K562 (cell line): ENCODE measurements at regions not wholly inside any gene's neighbourhood (a gene's known extent, or its start where the extent isn't known, plus 50 kb on each side); places are given as distances from the start of the nearest gene placed in this dataset.

ENCODE experiments used
- ATAC-seq: fragments of 200-7000 bp; cut with Tn5 transposase; 3 replicates; pipeline ENCODE4 v1.9.1; 2020; ENCODE audit warnings: moderate library complexity
- BruUV-seq: library from RNA; stranded (reverse); fragments of 400-500 nt; replicated peaks from 2 replicates; lab custom pipeline; 2021; lab: Mats Ljungman, UMichigan
- CTCF ChIA-PET: fragments of 300-600 bp; formaldehyde crosslinking; extraction: SDS; loops from one replicate; lab custom pipeline; 2021; ENCODE audit warnings: low intra/inter-chr PET ratio; lab: Yijun Ruan, JAX
- POLR2A ChIA-PET: fragments of 300-600, 350-650 bp; sonication (Branson Sonifier 250); formaldehyde crosslinking; extraction: SDS; loops from one replicate; lab custom pipeline; 2021; ENCODE audit warnings: antibody characterized with exemption, inconsistent platforms; lab: Yijun Ruan, JAX
- DNase-seq, 4 experiments: peaks; one replicate each; pipeline versions ENCODE4 v3.0.0 to v3.0.0-alpha.2; 2011 to 2018; ENCODE audit warnings: low spot score in 3 of 4, mixed read lengths in 3 of 4; ENCODE audit errors: extremely low read depth in 1 of 4
- FAIRE-seq: peaks from 2 replicates; lab custom pipeline; 2011; peaks lifted over from hg19 to GRCh38; lab: Jason Lieb, UNC
- H2AFZ ChIP-seq: 2 replicates; pipeline ENCODE4 v1.6.0; 2011; ENCODE audit warnings: low read depth, low read length, control low read depth, inconsistent platforms
- H3K27ac ChIP-seq: fragments of 200-600 bp; 3 replicates; pipeline ENCODE4 v1.8.0; 2011; ENCODE audit warnings: low read depth, mild to moderate bottlenecking, control low read depth, inconsistent platforms, low read length, moderate library complexity, mixed read lengths; ENCODE audit errors: extremely low read depth
- H3K27me3 ChIP-seq, 2 experiments: fragments of 300-600 bp in 1 of 2; 2 replicates in 1 of 2; 3 replicates in 1 of 2; pipeline versions ENCODE4 v1.6.0 to v1.8.0; 2011; ENCODE audit warnings: inconsistent platforms in 2 of 2, low read length in 2 of 2, mild to moderate bottlenecking in 1 of 2, mixed read lengths in 1 of 2, moderate library complexity in 1 of 2; ENCODE audit not compliant: control insufficient read depth in 2 of 2, insufficient read depth in 2 of 2
- H3K36me3 ChIP-seq: fragments of 300-600 bp; 3 replicates; pipeline ENCODE4 v1.8.0; 2011; ENCODE audit warnings: mild to moderate bottlenecking, low read length, inconsistent platforms; ENCODE audit not compliant: control insufficient read depth, insufficient read depth
- H3K4me1 ChIP-seq, 2 experiments: fragments of 200-600 bp in 1 of 2; replicated peaks in 1 of 2; 2 replicates in 1 of 2; 3 replicates in 1 of 2; pipeline versions ENCODE4 v1.5.1 to v1.8.0; 2011; ENCODE audit warnings: inconsistent platforms in 2 of 2, low read length in 2 of 2, mild to moderate bottlenecking in 1 of 2, mixed read lengths in 1 of 2, moderate library complexity in 1 of 2; ENCODE audit not compliant: control insufficient read depth in 2 of 2, insufficient read depth in 2 of 2
- H3K4me2 ChIP-seq: 2 replicates; pipeline ENCODE4 v1.6.1; 2011; ENCODE audit warnings: low read length, control low read depth, inconsistent platforms, mixed read lengths; ENCODE audit not compliant: insufficient read depth
- H3K4me3 ChIP-seq: fragments of 200-600 bp; sonication (generic), shearing (Covaris generic); 2 replicates; pipeline ENCODE4 v1.5.1; 2016; ENCODE audit warnings: control low read depth, inconsistent platforms
- H3K79me2 ChIP-seq: fragments of 200-600 bp; 3 replicates; pipeline ENCODE4 v1.8.0; 2011; ENCODE audit warnings: low read length, inconsistent platforms; ENCODE audit not compliant: control insufficient read depth, insufficient read depth
- H3K9ac ChIP-seq, 2 experiments: 2 replicates each; pipeline versions ENCODE4 v1.6.0 to v1.6.1; 2011; ENCODE audit warnings: low read depth in 2 of 2, low read length in 2 of 2, control low read depth in 1 of 2, inconsistent platforms in 1 of 2, mild to moderate bottlenecking in 1 of 2, mixed read lengths in 1 of 2; ENCODE audit not compliant: insufficient read depth in 1 of 2
- H3K9me1 ChIP-seq: one replicate; pipeline ENCODE4 v1.6.0; 2011; ENCODE audit warnings: inconsistent platforms, mild to moderate bottlenecking, low read length, moderate library complexity; ENCODE audit not compliant: control insufficient read depth, insufficient read depth
- H3K9me3 ChIP-seq: replicated peaks from 2 replicates; pipeline ENCODE4 v1.5.1; 2011; ENCODE audit warnings: low read depth, low read length, inconsistent platforms; ENCODE audit not compliant: control insufficient read depth, insufficient read depth
- H4K20me1 ChIP-seq: replicated peaks from 2 replicates; pipeline ENCODE4 v1.6.1; 2011; ENCODE audit warnings: low read length, inconsistent platforms, mixed read lengths; ENCODE audit not compliant: control insufficient read depth, insufficient read depth
- C11orf30 ChIP-seq: fragments of 450-650 bp; IDR thresholded peaks from 2 replicates; pipeline ENCODE4 v1.6.1; 2016; ENCODE audit warnings: low read depth, mild to moderate bottlenecking
- CGGBP1 ChIP-seq: fragments of 250-450 bp; sonication (Bioruptor Pico); IDR thresholded peaks from 2 replicates; pipeline ENCODE4 v1.9.0; 2021; ENCODE audit warnings: mild to moderate bottlenecking
- DDX20 ChIP-seq: fragments of 450-650 bp; IDR thresholded peaks from 2 replicates; pipeline ENCODE4 v1.6.1; 2016; ENCODE audit warnings: missing genetic modification characterization, low read depth, mild to moderate bottlenecking, missing compliant biosample characterization, moderate library complexity
- FOXP1 ChIP-seq: sonication (generic); formaldehyde crosslinking; IDR thresholded peaks from 2 replicates; pipeline ENCODE4 v1.8.0; 2022; ENCODE audit warnings: mild to moderate bottlenecking, missing genetic modification reagents
- GATAD2B ChIP-seq: fragments of 450-650 bp; IDR thresholded peaks from 2 replicates; pipeline ENCODE4 v1.6.1; 2017; ENCODE audit warnings: mild to moderate bottlenecking, borderline replicate concordance
- MAZ ChIP-seq, 2 experiments: fragments of 450-650 bp in 1 of 2; sonication (generic) in 1 of 2; formaldehyde crosslinking; IDR thresholded peaks in 1 of 2; conservative IDR thresholded peaks in 1 of 2; 2 replicates each; pipeline versions ENCODE4 v1.4.0 to v1.5.0; 2020; ENCODE audit warnings: mild to moderate bottlenecking in 1 of 2, missing genetic modification reagents in 1 of 2
- STAT6 ChIP-seq: sonication (generic); formaldehyde crosslinking; IDR thresholded peaks from 2 replicates; pipeline ENCODE4 v1.8.1; 2023; ENCODE audit warnings: mild to moderate bottlenecking, missing genetic modification reagents
- XRCC5 ChIP-seq: fragments of 200-400 bp; formaldehyde crosslinking; IDR thresholded peaks from 2 replicates; pipeline ENCODE4 v1.6.1; 2017; ENCODE audit warnings: low read depth, mild to moderate bottlenecking, low read length
- ZBTB43 ChIP-seq: sonication (generic); formaldehyde crosslinking; IDR thresholded peaks from 2 replicates; pipeline ENCODE4 v1.8.0; 2023; ENCODE audit warnings: mild to moderate bottlenecking, missing genetic modification reagents
- ZFPM2 ChIP-seq: fragments of 250-450 bp; sonication (Bioruptor Pico); IDR thresholded peaks from 2 replicates; pipeline ENCODE4 v1.5.1; 2022; ENCODE audit warnings: mild to moderate bottlenecking
- ZNF551 ChIP-seq: fragments of 250-450 bp; sonication (Bioruptor Pico); IDR thresholded peaks from 2 replicates; pipeline ENCODE4 v1.5.0; 2021; ENCODE audit warnings: mild to moderate bottlenecking, moderate library complexity
- ZNF780A ChIP-seq: fragments of 250-450 bp; sonication (Bioruptor Pico); IDR thresholded peaks from 2 replicates; pipeline ENCODE4 v1.5.0; 2021; ENCODE audit warnings: mild to moderate bottlenecking
- WGBS: fragments of 100-300 bp; shearing (Covaris generic); methylation state at CpG from one replicate; pipeline ENCODE4 v1.1.6; 2016; ENCODE audit warnings: low coverage, mixed read lengths; ENCODE audit not compliant: insufficient coverage; ENCODE audit errors: missing lambda C conversion rate; 5-methylcytosine and 5-hydroxymethylcytosine counted together
- in situ Hi-C: fragments of 300-500 bp; cut with MboI; formaldehyde crosslinking; loops from 4 replicates; pipeline ENCODE4 v1.15.0; 2018; ENCODE audit warnings: inconsistent platforms, mixed read lengths
- intact Hi-C: fragments of 100-400 bp; cut with micrococcal nuclease; formaldehyde crosslinking; loops from 2 replicates; pipeline ENCODE4 v1.14.2; 2022

DNA sequence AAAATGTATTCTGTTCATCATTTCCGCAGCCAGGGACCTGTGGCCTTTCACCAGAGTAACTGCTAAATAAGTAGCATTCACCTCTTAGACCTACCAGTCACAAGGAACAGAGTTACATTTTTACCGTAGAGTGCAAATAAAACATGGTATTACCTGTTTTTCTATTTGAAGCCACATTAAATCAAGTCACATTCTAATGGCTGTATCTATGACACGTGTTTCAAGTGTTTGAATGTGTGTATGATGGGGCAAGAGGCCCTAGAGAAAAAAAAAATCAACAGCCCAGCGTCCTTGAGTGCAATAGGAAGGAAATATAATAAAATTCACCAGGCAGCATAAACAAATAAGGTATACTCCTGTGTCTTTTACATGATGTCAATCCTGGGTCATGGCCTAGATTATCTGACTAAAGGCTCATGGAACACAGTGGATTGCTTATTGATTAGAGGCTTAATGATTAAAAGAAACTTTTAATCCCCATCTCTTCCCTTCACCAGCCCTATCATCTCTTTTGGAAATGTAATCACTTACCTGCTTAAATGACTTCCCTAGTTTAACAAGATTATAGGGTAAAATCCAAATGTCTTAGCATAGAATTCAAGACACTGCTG lies 168.7 kb upstream of the CDH5 start:
- no TSS peak for BruUV-seq
- no peaks in the 10 kb centered on the region for H3K36me3 ChIP-seq
- H3K9me3 ChIP-seq = no peaks in the 10 kb centered on the region
- in situ Hi-C loops = no loop called here
- TF ChIP-seq C11orf30 = no peak
- no peak for TF ChIP-seq ZBTB43
- no peak for TF ChIP-seq STAT6 (CRISPR knock-in tag)
- no peak for TF ChIP-seq ZNF551
- no peak for TF ChIP-seq FOXP1 (CRISPR knock-in tag)
- TF ChIP-seq MAZ (CRISPR knock-in tag; conservative IDR thresholded peaks at IDR 0.05 in 1 of 2, IDR thresholded peaks at IDR 0.05 in 1 of 2) = no peak
- TF ChIP-seq ZNF780A (CRISPR knock-in tag) = no peak
- no peak for TF ChIP-seq DDX20 (tag)
- TF ChIP-seq ZFPM2 (CRISPR knock-in tag) = no peak
- no peak for TF ChIP-seq CGGBP1 (CRISPR knock-in tag)
- no peak for TF ChIP-seq GATAD2B
- no peak for TF ChIP-seq XRCC5
- WGBS = 5% methylated on average over 4 of the region's 4 CpGs
- intact Hi-C loops = no loop called here
- ATAC-seq = no peak
- CTCF ChIA-PET = no interaction called here
- no peak overlapping the region for H2AFZ ChIP-seq
- no peak overlapping the region for H3K9ac ChIP-seq
- POLR2A ChIA-PET = no interaction called here
- no peaks in the 10 kb centered on the region for H3K4me1 ChIP-seq
- no peaks in the 10 kb centered on the region for H4K20me1 ChIP-seq
- no peaks in the 10 kb centered on the region for H3K79me2 ChIP-seq
- FAIRE-seq = no peak
- no peak overlapping the region for H3K4me3 ChIP-seq
- DNase-seq = no peak
- no peak overlapping the region for H3K27ac ChIP-seq
- H3K9me1 ChIP-seq = no peaks in the 10 kb centered on the region
- no peaks in the 10 kb centered on the region for H3K27me3 ChIP-seq
- no peak overlapping the region for H3K4me2 ChIP-seq
